ENCODE measurements at regions not wholly inside any gene's neighbourhood (a gene's known extent, or its start where the extent isn't known, plus 50 kb on each side); places are given as distances from the start of the nearest gene placed in this dataset.

DNA sequence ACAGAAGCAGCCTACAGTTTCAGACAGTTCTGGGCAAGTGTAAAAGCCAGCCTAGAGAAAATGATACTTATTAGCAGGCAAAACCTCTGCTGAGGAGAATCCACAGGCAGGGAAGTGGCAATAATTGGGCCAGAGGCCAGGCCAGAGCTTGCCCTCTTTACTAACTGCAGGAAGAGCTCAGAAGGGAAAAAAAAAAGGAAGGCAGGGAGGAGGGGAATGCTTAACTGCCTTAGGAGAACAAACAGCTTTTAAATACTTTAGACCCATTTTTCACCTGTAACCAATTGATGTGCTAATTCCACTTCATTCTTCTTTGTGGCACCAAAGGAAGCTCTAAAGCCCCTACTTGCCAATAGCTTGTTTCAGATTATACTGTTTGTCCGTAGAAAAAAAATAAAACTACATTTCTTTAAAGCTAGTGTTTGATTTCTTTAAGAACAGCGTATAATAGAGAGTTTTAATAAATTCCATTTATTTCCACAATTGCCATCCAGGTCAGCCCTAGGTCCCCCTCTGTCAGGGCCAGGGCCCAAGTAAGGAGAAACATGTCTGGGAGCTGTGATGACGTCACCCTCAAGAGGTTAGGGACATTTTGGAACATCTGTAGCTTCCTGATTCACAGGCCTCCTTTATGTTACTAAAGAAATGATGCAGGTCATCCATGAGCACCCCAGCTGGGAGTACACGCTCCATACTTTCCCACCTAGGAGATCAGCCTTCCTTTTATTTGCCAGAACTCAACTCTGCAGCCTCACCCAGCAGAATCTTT, 384.3 kb downstream of the CDC5L start:
- FAIRE-seq = no peak

DNA sequence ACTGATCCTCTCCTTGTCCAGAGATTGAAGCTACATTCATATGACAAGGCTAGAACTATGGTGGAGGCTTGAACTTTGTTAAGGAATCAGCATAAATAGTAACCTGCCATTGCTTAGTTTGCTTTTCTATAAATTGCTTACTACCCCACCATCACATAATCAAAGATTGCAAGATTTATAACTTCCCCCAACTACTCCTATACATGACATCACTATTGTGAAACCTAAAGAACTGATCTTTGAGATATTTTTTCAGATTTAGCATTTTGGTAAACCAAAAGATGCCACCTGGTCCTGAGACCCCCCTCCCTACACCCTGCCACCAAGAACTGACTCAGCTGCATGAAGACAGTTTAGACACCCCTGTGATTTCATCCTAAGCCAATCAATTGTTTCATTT, 385.3 kb downstream of the CDC5L start:
- FAIRE-seq = no peak

DNA sequence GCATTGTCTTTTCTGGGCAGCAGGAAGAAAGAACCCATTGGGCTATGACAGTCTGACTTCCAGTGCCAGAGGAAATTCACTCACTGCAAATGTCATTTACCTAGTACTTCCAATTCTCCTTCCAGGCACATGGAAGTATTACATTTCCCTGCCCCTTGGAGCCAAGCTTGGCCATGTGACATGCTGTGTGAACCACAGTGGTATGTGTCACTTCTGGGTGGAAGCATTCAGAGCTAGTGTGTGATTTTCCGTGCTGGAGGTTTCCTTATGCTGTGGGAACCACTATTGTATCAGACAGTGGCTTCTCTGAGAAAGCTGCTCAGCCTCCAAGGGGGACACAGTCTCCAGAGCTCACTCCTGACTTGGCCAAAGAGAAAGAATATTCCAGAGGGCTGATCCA, 387.6 kb downstream of the CDC5L start:
- FAIRE-seq = no peak

DNA sequence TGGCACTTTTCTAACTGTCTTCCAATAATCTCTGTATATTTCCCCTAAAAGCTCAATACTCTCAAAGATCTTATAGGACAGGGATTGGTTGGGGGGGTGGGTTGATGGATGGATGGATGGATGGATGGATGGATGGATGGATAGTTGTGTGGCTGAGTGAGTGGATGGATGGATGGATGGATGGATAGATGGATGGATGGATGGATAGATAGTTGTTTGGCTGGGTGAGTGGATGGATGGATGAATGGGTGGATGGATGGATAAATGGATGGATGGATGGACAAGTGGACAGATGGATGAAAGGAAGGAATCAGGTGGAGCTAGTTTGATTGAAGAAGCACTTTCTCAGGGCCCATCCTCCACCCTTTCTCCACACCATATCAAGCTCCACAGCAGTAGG, 388.8 kb downstream of the CDC5L start:
- no peak for FAIRE-seq

DNA sequence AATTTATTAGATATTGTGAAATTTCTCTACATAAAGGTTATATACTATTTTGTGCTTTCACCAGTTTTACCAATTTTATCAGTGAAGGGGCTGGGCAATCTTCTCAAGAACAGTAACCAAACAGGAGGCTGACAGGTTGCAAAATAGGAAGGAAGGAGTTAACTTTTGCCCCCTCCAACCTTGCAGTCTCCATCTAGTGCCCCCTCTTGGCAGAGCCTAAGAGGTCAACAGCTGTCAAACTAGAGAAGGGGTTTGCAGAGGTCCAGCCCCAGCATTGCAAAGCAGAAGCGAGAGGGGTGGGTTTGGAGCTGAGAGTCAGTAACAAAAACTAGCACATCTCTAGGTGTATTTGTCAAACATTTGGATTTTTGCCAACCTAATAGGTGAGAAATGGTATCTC, 391.0 kb downstream of the CDC5L start:
- no peak for FAIRE-seq

All from islet of Langerhans (tissue), 1 donor.